ENCODE measurements at regions not wholly inside any gene's neighbourhood (a gene's known extent, or its start where the extent isn't known, plus 50 kb on each side); places are given as distances from the start of the nearest gene placed in this dataset.

DNA sequence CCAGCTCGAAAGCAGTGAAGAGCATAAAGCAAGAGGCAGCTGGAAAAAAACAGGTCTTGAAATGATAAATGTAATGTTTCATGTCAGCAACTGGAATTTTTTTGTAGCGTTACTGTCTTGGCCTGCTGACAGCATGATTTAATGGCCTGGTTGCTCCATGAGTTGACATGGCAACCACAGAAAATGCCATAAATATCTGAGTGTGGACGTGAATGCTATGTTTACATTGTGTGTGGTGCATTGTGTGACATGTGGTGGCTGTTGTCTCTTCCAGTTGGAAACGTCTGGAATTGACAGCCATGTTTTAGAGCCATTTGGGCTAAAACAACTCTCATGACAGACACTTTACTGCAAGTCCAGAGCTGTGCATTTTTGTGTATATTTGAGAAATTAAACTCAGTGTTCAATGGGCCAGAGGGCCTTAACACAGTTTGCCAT lies 170.0 kb downstream of the FOXA2 start (continued):
- TF ChIP-seq, protein P1, sequence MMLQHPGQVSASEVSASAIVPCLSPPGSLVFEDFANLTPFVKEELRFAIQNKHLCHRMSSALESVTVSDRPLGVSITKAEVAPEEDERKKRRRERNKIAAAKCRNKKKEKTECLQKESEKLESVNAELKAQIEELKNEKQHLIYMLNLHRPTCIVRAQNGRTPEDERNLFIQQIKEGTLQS (IDR thresholded peaks at IDR 0.05): no peak
- TF ChIP-seq, protein P1 (CRISPR knock-in tag; conservative IDR thresholded peaks at IDR 0.05): no peak
- TF ChIP-seq, protein P2, sequence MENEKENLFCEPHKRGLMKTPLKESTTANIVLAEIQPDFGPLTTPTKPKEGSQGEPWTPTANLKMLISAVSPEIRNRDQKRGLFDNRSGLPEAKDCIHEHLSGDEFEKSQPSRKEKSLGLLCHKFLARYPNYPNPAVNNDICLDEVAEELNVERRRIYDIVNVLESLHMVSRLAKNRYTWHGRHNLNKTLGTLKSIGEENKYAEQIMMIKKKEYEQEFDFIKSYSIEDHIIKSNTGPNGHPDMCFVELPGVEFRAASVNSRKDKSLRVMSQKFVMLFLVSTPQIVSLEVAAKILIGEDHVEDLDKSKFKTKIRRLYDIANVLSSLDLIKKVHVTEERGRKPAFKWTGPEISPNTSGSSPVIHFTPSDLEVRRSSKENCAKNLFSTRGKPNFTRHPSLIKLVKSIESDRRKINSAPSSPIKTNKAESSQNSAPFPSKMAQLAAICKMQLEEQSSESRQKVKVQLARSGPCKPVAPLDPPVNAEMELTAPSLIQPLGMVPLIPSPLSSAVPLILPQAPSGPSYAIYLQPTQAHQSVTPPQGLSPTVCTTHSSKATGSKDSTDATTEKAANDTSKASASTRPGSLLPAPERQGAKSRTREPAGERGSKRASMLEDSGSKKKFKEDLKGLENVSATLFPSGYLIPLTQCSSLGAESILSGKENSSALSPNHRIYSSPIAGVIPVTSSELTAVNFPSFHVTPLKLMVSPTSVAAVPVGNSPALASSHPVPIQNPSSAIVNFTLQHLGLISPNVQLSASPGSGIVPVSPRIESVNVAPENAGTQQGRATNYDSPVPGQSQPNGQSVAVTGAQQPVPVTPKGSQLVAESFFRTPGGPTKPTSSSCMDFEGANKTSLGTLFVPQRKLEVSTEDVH (IDR thresholded peaks at IDR 0.05; ENCODE audit: low read depth, partially characterized antibody): no peak
- TF ChIP-seq ZNF584 (CRISPR knock-in tag; IDR thresholded peaks at IDR 0.05; ENCODE audit: low read depth) (0 out of 2 replicates have a peak, but pooled peaks have one; percentile 72), ARID1B (IDR thresholded peaks at IDR 0.05) (peak; percentile 53; the same call in 1 of the 2 replicates), HCFC1 (IDR thresholded peaks at IDR 0.05; ENCODE audit: low read depth, low read length) (no peak), ERF (CRISPR knock-in tag; IDR thresholded peaks at IDR 0.05) (0 out of 2 replicates have a peak, but pooled peaks have one; percentile 62), SPI1 (IDR thresholded peaks at IDR 0.05; ENCODE audit: borderline replicate concordance, low read depth, low read length) (no peak), FOXK2 (conservative IDR thresholded peaks at IDR 0.05 in 1 of 2, IDR thresholded peaks at IDR 0.05 in 1 of 2; ENCODE audit: low read depth in 2 of 2) (peak; percentile 96 to 98), RAD51 (IDR thresholded peaks at IDR 0.05; ENCODE audit: borderline replicate concordance, low read depth) (no peak), ZNF431 (CRISPR knock-in tag; IDR thresholded peaks at IDR 0.05) (no peak), FOXM1 (IDR thresholded peaks at IDR 0.05; ENCODE audit: low read depth) (no peak), FOXM1 (CRISPR knock-in tag; IDR thresholded peaks at IDR 0.05; ENCODE audit: low read depth) (no peak), KAT2B (IDR thresholded peaks at IDR 0.05; ENCODE audit: low read depth, low read length) (no peak), ESRRB (CRISPR knock-in tag; IDR thresholded peaks at IDR 0.05; ENCODE audit: borderline replicate concordance) (no peak), ZNF766 (CRISPR knock-in tag; conservative IDR thresholded peaks at IDR 0.05) (peak; percentile 90), EZH2 (IDR thresholded peaks at IDR 0.05; ENCODE audit: borderline replicate concordance, low read depth, low read length) (no peak), SLC30A9 (CRISPR knock-in tag; IDR thresholded peaks at IDR 0.05) (no peak), RBM39 (optimal IDR thresholded peaks at IDR 0.05; ENCODE audit: low read depth, low read length) (no peak), FOXK1 (CRISPR knock-in tag; IDR thresholded peaks at IDR 0.05; ENCODE audit: borderline replicate concordance) (0 out of 2 replicates have a peak, but pooled peaks have one; percentile 42), KAT8 (IDR thresholded peaks at IDR 0.05; ENCODE audit: low read depth) (no peak)
- TF ChIP-seq, protein P3, sequence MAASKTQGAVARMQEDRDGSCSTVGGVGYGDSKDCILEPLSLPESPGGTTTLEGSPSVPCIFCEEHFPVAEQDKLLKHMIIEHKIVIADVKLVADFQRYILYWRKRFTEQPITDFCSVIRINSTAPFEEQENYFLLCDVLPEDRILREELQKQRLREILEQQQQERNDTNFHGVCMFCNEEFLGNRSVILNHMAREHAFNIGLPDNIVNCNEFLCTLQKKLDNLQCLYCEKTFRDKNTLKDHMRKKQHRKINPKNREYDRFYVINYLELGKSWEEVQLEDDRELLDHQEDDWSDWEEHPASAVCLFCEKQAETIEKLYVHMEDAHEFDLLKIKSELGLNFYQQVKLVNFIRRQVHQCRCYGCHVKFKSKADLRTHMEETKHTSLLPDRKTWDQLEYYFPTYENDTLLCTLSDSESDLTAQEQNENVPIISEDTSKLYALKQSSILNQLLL (CRISPR knock-in tag; IDR thresholded peaks at IDR 0.05; ENCODE audit: borderline replicate concordance): no peak
- TF ChIP-seq, protein P4, sequence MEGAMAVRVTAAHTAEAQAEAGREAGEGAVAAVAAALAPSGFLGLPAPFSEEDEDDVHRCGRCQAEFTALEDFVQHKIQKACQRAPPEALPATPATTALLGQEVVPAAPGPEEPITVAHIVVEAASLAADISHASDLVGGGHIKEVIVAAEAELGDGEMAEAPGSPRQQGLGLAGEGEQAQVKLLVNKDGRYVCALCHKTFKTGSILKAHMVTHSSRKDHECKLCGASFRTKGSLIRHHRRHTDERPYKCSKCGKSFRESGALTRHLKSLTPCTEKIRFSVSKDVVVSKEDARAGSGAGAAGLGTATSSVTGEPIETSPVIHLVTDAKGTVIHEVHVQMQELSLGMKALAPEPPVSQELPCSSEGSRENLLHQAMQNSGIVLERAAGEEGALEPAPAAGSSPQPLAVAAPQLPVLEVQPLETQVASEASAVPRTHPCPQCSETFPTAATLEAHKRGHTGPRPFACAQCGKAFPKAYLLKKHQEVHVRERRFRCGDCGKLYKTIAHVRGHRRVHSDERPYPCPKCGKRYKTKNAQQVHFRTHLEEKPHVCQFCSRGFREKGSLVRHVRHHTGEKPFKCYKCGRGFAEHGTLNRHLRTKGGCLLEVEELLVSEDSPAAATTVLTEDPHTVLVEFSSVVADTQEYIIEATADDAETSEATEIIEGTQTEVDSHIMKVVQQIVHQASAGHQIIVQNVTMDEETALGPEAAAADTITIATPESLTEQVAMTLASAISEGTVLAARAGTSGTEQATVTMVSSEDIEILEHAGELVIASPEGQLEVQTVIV (CRISPR knock-in tag; IDR thresholded peaks at IDR 0.05; ENCODE audit: borderline replicate concordance): no peak

Data from K562 (cell line).